OCI-LY7 (cell line): ENCODE measurements at regions not wholly inside any gene's neighbourhood (a gene's known extent, or its start where the extent isn't known, plus 50 kb on each side); places are given as distances from the start of the nearest gene placed in this dataset.

Source experiments
- BruUV-seq: library from RNA; stranded (reverse); fragments of 400-500 nt; replicated peaks from 2 replicates; lab custom pipeline; 2021; lab: Mats Ljungman, UMichigan
- CTCF ChIA-PET: fragments of 300-600 bp; sonication (Branson Sonifier 250); formaldehyde crosslinking; loops from one replicate; lab custom pipeline; 2022; ENCODE audit warnings: antibody characterized with exemption; ENCODE audit not compliant: unreplicated experiment; lab: Charles Lee
- POLR2A ChIA-PET: fragments of 300-600 bp; sonication (Branson Sonifier 250); formaldehyde crosslinking; loops from one replicate; lab custom pipeline; 2022; ENCODE audit warnings: antibody characterized with exemption; lab: Charles Lee
- DNase-seq: peaks from one replicate; pipeline ENCODE4 v3.0.0-alpha.2; 2015; ENCODE audit warnings: low spot score
- H2AFZ ChIP-seq: fragments of 200-600 bp; sonication (generic), shearing (Covaris generic); 2 replicates; pipeline ENCODE4 v1.6.1; 2014; ENCODE audit warnings: mild to moderate bottlenecking, antibody characterized with exemption, low read length, moderate library complexity
- H3K27ac ChIP-seq: fragments of 200-600 bp; sonication (generic); 2 replicates; pipeline ENCODE4 v1.5.1; 2014; ENCODE audit warnings: mixed run types, low read depth, mild to moderate bottlenecking, moderate library complexity, low read length, inconsistent platforms; ENCODE audit not compliant: poor library complexity, severe bottlenecking
- H3K36me3 ChIP-seq: fragments of 200-600 bp; sonication (generic); 2 replicates; pipeline ENCODE4 v1.6.1; 2014; ENCODE audit warnings: mild to moderate bottlenecking, antibody characterized with exemption, low read length, moderate library complexity, mixed read lengths; ENCODE audit not compliant: insufficient read depth
- H3K4me1 ChIP-seq: fragments of 200-600 bp; sonication (generic); 2 replicates; pipeline ENCODE4 v1.5.1; 2014; ENCODE audit warnings: mild to moderate bottlenecking, low read length; ENCODE audit not compliant: insufficient read depth, poor library complexity, severe bottlenecking
- H3K4me2 ChIP-seq: fragments of 200-600 bp; sonication (generic); 2 replicates; pipeline ENCODE4 v1.6.1; 2014; ENCODE audit warnings: mild to moderate bottlenecking, low read length
- H3K4me3 ChIP-seq: fragments of 200-600 bp; sonication (generic); 2 replicates; pipeline ENCODE4 v1.5.1; 2014; ENCODE audit warnings: mild to moderate bottlenecking, low read depth, low read length; ENCODE audit not compliant: poor library complexity, severe bottlenecking
- H3K79me2 ChIP-seq: fragments of 200-600 bp; sonication (generic); 2 replicates; pipeline ENCODE4 v1.6.1; 2016; ENCODE audit warnings: low read depth, mild to moderate bottlenecking, low read length, moderate library complexity, mixed read lengths; ENCODE audit not compliant: insufficient read depth
- H3K9me2 ChIP-seq: fragments of 200-600 bp; sonication (generic); 2 replicates; pipeline ENCODE4 v1.6.1; 2016; ENCODE audit warnings: mild to moderate bottlenecking, low read length, mixed read lengths; ENCODE audit not compliant: insufficient read depth
- H3K9me3 ChIP-seq: fragments of 200-600 bp; sonication (generic); 2 replicates; pipeline ENCODE4 v1.6.1; 2014; ENCODE audit warnings: mild to moderate bottlenecking, mixed run types, low read length, mixed read lengths
- H4K20me1 ChIP-seq: fragments of 200-600 bp; sonication (generic); 2 replicates; pipeline ENCODE4 v1.6.1; 2014; ENCODE audit warnings: mild to moderate bottlenecking, antibody characterized with exemption, low read length, moderate library complexity, mixed read lengths; ENCODE audit not compliant: insufficient read depth
- CTCF ChIP-seq: fragments of 200-600 bp; sonication (generic); conservative IDR thresholded peaks from 2 replicates; pipeline ENCODE4 v1.5.1; 2014; ENCODE audit warnings: mild to moderate bottlenecking, antibody characterized with exemption, low read length, moderate library complexity, mixed read lengths
- EZH2phosphoT487 ChIP-seq: fragments of 200-600 bp; sonication (generic); IDR thresholded peaks from 2 replicates; pipeline ENCODE4 v1.6.1; 2018; ENCODE audit warnings: low read depth, borderline replicate concordance, mild to moderate bottlenecking, mixed run types, antibody characterized with exemption, low read length, moderate library complexity, mixed read lengths
- intact Hi-C: fragments of 100-400 bp; cut with micrococcal nuclease; formaldehyde crosslinking; loops from one replicate; pipeline ENCODE4 v1.10.0; 2022; ENCODE audit not compliant: unreplicated experiment

GRCh38 chr5:45793638-45794532 is 97.7 kb upstream of the HCN1 start:
- intact Hi-C loops: no loop called here
- Histone ChIP-seq H3K36me3 (no peaks in the 10 kb centered on the region), H4K20me1 (no peaks in the 10 kb centered on the region), H3K9me3 (no peaks in the 10 kb centered on the region), H2AFZ (no peak overlapping the region), H3K4me3 (no peak overlapping the region), H3K27ac (no peak overlapping the region), H3K9me2 (no peaks in the 10 kb centered on the region), H3K4me2 (no peak overlapping the region), H3K4me1 (no peaks in the 10 kb centered on the region), H3K79me2 (no peaks in the 10 kb centered on the region)
- TF ChIP-seq CTCF: no peak
- TF ChIP-seq EZH2phosphoT487: no peak
- no peak for DNase-seq
- ChIA-PET POLR2A (interaction anchor here (0.6 kb wide), 1 partner anchor 14 kb away, joined by 6 read pairs; no protein-coding TSS in a partner anchor), CTCF (no interaction called here)
- BruUV-seq: no TSS peak

GRCh38 chr5:45779874-45780671 is 83.9 kb upstream of the HCN1 start:
- DNase-seq: no peak
- no peak overlapping the region for H3K27ac ChIP-seq
- H3K9me2 ChIP-seq: no peaks in the 10 kb centered on the region
- no peaks in the 10 kb centered on the region for H3K36me3 ChIP-seq
- no peaks in the 10 kb centered on the region for H3K79me2 ChIP-seq
- H3K4me3 ChIP-seq: no peak overlapping the region
- H2AFZ ChIP-seq: no peak overlapping the region
- BruUV-seq: no TSS peak
- H3K9me3 ChIP-seq: no peaks in the 10 kb centered on the region
- ChIA-PET CTCF (no interaction called here), POLR2A (no interaction called here)
- intact Hi-C loops: no loop called here
- no peaks in the 10 kb centered on the region for H4K20me1 ChIP-seq
- TF ChIP-seq EZH2phosphoT487: no peak
- no peak for TF ChIP-seq CTCF
- H3K4me2 ChIP-seq: no peak overlapping the region
- H3K4me1 ChIP-seq: no peaks in the 10 kb centered on the region
